ENCODE measurements at regions not wholly inside any gene's neighbourhood (a gene's known extent, or its start where the extent isn't known, plus 50 kb on each side); places are given as distances from the start of the nearest gene placed in this dataset.

DNA sequence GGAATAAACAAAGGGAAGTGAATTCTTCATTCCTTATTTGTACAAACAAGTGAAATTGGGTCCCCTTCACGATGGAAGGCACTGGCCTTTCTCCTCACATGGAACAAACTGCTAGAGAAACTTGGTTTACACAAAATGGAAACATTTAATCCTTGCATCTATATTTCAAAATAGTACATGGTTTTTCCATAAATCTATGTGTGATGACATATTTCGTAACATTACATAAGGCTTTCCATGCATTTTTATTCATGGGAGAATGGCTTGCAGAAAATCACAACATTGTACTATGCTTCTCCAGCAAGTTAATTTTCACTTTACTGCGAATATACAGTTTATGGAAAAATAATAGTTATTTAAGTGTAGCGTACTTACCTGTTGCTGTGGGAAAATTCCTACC lies 81.0 kb upstream of the CDIN1 start (continued):
- TF ChIP-seq, protein P1, sequence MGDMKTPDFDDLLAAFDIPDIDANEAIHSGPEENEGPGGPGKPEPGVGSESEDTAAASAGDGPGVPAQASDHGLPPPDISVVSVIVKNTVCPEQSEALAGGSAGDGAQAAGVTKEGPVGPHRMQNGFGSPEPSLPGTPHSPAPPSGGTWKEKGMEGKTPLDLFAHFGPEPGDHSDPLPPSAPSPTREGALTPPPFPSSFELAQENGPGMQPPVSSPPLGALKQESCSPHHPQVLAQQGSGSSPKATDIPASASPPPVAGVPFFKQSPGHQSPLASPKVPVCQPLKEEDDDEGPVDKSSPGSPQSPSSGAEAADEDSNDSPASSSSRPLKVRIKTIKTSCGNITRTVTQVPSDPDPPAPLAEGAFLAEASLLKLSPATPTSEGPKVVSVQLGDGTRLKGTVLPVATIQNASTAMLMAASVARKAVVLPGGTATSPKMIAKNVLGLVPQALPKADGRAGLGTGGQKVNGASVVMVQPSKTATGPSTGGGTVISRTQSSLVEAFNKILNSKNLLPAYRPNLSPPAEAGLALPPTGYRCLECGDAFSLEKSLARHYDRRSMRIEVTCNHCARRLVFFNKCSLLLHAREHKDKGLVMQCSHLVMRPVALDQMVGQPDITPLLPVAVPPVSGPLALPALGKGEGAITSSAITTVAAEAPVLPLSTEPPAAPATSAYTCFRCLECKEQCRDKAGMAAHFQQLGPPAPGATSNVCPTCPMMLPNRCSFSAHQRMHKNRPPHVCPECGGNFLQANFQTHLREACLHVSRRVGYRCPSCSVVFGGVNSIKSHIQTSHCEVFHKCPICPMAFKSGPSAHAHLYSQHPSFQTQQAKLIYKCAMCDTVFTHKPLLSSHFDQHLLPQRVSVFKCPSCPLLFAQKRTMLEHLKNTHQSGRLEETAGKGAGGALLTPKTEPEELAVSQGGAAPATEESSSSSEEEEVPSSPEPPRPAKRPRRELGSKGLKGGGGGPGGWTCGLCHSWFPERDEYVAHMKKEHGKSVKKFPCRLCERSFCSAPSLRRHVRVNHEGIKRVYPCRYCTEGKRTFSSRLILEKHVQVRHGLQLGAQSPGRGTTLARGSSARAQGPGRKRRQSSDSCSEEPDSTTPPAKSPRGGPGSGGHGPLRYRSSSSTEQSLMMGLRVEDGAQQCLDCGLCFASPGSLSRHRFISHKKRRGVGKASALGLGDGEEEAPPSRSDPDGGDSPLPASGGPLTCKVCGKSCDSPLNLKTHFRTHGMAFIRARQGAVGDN (IDR thresholded peaks at IDR 0.05): no peak
- no peak for TF ChIP-seq RB1 (IDR thresholded peaks at IDR 0.05; ENCODE audit: borderline replicate concordance)

DNA sequence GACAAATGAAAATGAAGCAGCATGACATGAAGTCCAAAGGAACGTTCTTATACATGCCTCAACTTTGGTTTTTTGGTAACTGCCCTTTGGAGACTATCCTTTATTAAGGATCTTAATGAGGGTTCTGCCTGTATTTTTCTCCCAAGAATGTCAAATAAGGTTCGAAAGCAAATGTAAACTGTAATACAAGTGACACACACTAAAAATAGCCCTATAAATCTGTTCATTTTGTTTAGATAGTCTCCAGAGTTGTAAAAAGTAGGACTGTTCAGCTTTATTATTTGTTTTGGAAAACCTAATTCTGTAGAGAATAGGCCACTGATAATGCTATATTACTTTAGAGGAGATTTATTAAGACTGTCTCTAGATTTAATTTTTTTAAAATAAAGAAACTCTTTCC lies 80.5 kb upstream of the CDIN1 start:
- no peaks in the 10 kb centered on the region for H3K4me1 ChIP-seq (ENCODE audit: control insufficient read depth, insufficient read depth, low read length)
- SMC1A ChIA-PET (ENCODE audit: uncharacterized antibody, unreplicated experiment): interaction anchor here (0.6 to 3.6 kb wide), 4 partner anchors 20 to 379 kb away, joined by 3 to 19 read pairs (median 5); no protein-coding TSS in a partner anchor
- TF ChIP-seq, protein P2, sequence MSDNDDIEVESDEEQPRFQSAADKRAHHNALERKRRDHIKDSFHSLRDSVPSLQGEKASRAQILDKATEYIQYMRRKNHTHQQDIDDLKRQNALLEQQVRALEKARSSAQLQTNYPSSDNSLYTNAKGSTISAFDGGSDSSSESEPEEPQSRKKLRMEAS (IDR thresholded peaks at IDR 0.05; ENCODE audit: low read depth, low read length): no peak
- no peak for TF ChIP-seq STAT3 (IDR thresholded peaks at IDR 0.05; ENCODE audit: low read depth, low read length)
- no peak for TF ChIP-seq CHD2 (IDR thresholded peaks at IDR 0.05; ENCODE audit: borderline replicate concordance, low read depth, low read length)
- no peak for TF ChIP-seq POLR2AphosphoS5 (IDR thresholded peaks at IDR 0.05; ENCODE audit: low read length)
- no peak for TF ChIP-seq TARDBP (IDR thresholded peaks at IDR 0.05; ENCODE audit: borderline replicate concordance)
- no peak for TF ChIP-seq TAF1 (IDR thresholded peaks at IDR 0.05; ENCODE audit: borderline replicate concordance, low read depth, low read length)
- no peak for TF ChIP-seq YBX1 (IDR thresholded peaks at IDR 0.05)
- TF ChIP-seq, protein P3, sequence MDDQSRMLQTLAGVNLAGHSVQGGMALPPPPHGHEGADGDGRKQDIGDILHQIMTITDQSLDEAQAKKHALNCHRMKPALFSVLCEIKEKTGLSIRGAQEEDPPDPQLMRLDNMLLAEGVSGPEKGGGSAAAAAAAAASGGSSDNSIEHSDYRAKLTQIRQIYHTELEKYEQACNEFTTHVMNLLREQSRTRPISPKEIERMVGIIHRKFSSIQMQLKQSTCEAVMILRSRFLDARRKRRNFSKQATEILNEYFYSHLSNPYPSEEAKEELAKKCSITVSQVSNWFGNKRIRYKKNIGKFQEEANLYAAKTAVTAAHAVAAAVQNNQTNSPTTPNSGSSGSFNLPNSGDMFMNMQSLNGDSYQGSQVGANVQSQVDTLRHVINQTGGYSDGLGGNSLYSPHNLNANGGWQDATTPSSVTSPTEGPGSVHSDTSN (IDR thresholded peaks at IDR 0.05; ENCODE audit: insufficient replicate concordance, low read depth, low read length): no peak
- no peak for TF ChIP-seq MEF2A (IDR thresholded peaks at IDR 0.05; ENCODE audit: insufficient read depth, low read depth, low read length)
- no peak for TF ChIP-seq SMAD5 (IDR thresholded peaks at IDR 0.05; ENCODE audit: low read depth)
- TF ChIP-seq RAD51 (IDR thresholded peaks at IDR 0.05): no peak
- TF ChIP-seq BRCA1 (IDR thresholded peaks at IDR 0.05; ENCODE audit: low read depth, low read length): no peak
- TF ChIP-seq SP1 (IDR thresholded peaks at IDR 0.05; ENCODE audit: low read depth, low read length): no peak
- WGBS (ENCODE audit: insufficient coverage, insufficient replicate concordance, low lambda C conversion rate, missing lambda C conversion rate): 20% methylated on average over 2 of the region's 2 CpGs
- ATAC-seq (no peak), DNase-seq (ENCODE audit: low read depth, low spot score) (no peak), FAIRE-seq (no peak)
- POLR2A ChIA-PET: no interaction called here
- H3K27ac ChIP-seq (ENCODE audit: control insufficient read depth, insufficient read depth): no peak overlapping the region
- no peak overlapping the region for H3K4me3 ChIP-seq
- no peaks in the 10 kb centered on the region for H4K20me1 ChIP-seq (ENCODE audit: control insufficient read depth, insufficient read depth)
- in situ Hi-C loops (cut with MboI): loop anchor here (10.0 kb wide), 1 partner anchor 606 kb away; the partner anchor contains the start of gene MEIS2
- H3K9ac ChIP-seq (ENCODE audit: control insufficient read depth, insufficient read depth, low read length): no peak overlapping the region
- CTCF ChIA-PET: interaction anchor here (0.7 to 3.2 kb wide), 7 partner anchors 9 to 979 kb away, joined by 3 to 23 read pairs (median 5); no protein-coding TSS in a partner anchor
- RAD21 ChIA-PET (ENCODE audit: unreplicated experiment): interaction anchor here (0.8 kb wide), 1 partner anchor 748 kb away, joined by 3 read pairs; no protein-coding TSS in a partner anchor
- no peaks in the 10 kb centered on the region for H3K79me2 ChIP-seq (ENCODE audit: control insufficient read depth, insufficient read depth, low read length)
- no peaks in the 10 kb centered on the region for H3K27me3 ChIP-seq (replicated peaks in 1 of 2; ENCODE audit: control insufficient read depth in 2 of 2, insufficient read depth in 2 of 2, low read length in 1 of 2)
- H3K4me2 ChIP-seq (ENCODE audit: control insufficient read depth, insufficient read depth): no peak overlapping the region
- no peak overlapping the region for H2AFZ ChIP-seq (ENCODE audit: control insufficient read depth, low read depth, low read length)
- BruUV-seq (replicated peaks): no TSS peak
- no peaks in the 10 kb centered on the region for H3K9me3 ChIP-seq (replicated peaks; ENCODE audit: control insufficient read depth, insufficient read depth, low read length)
- H3K36me3 ChIP-seq (ENCODE audit: control insufficient read depth in 2 of 2, insufficient read depth in 2 of 2, low read length in 1 of 2): no peaks in the 10 kb centered on the region
- intact Hi-C loops (cut with micrococcal nuclease; ENCODE audit: unreplicated experiment): loop anchor here (10.0 kb wide), 1 partner anchor 744 kb away; no protein-coding TSS in a partner anchor

Data from GM12878 (cell line).